ENCODE measurements at regions not wholly inside any gene's neighbourhood (a gene's known extent, or its start where the extent isn't known, plus 50 kb on each side); places are given as distances from the start of the nearest gene placed in this dataset.

- no peak for TF ChIP-seq CTCF (tag by site-specific recombination; IDR thresholded peaks at IDR 0.05)
- TF ChIP-seq ZEB2 (tag by site-specific recombination; IDR thresholded peaks at IDR 0.05): no peak
- TF ChIP-seq ZNF561 (tag by site-specific recombination; IDR thresholded peaks at IDR 0.05; ENCODE audit: borderline replicate concordance): no peak
- no peak for TF ChIP-seq ZBTB44 (tag by site-specific recombination; IDR thresholded peaks at IDR 0.05)
- TF ChIP-seq YY2 (tag by site-specific recombination; IDR thresholded peaks at IDR 0.05): no peak
- TF ChIP-seq ZNF670 (tag by site-specific recombination; IDR thresholded peaks at IDR 0.05; ENCODE audit: low read depth): no peak
- TF ChIP-seq ZNF639 (tag by site-specific recombination; IDR thresholded peaks at IDR 0.05): no peak
- TF ChIP-seq IKZF3 (tag by site-specific recombination; IDR thresholded peaks at IDR 0.05): no peak
- no peak for TF ChIP-seq ZNF549 (tag by site-specific recombination; IDR thresholded peaks at IDR 0.05)
- TF ChIP-seq ELK4 (IDR thresholded peaks at IDR 0.05; ENCODE audit: borderline replicate concordance, low read depth, low read length): no peak
- no peak for TF ChIP-seq ZBTB7A (tag by site-specific recombination; IDR thresholded peaks at IDR 0.05; ENCODE audit: low read depth)
- TF ChIP-seq ZNF221 (tag by site-specific recombination; IDR thresholded peaks at IDR 0.05; ENCODE audit: borderline replicate concordance): no peak
These were observed 354.9 kb upstream of the ADAMTS9 start for GRCh38 chr3:65042675-65043074.

All from HEK293 (cell line).